ENCODE measurements at regions not wholly inside any gene's neighbourhood (a gene's known extent, or its start where the extent isn't known, plus 50 kb on each side); places are given as distances from the start of the nearest gene placed in this dataset.

GRCh38 chr11:112477152-112477551, 216.5 kb upstream of the PLET1 start:
- TF ChIP-seq ZSCAN18 (CRISPR knock-in tag; IDR thresholded peaks at IDR 0.05) (no peak), CTCF (IDR thresholded peaks at IDR 0.05) (no peak)

Data from WTC11 (cell line).